B cell (primary cell): ENCODE measurements at regions not wholly inside any gene's neighbourhood (a gene's known extent, or its start where the extent isn't known, plus 50 kb on each side); places are given as distances from the start of the nearest gene placed in this dataset.

Source experiments
- ATAC-seq: fragments of 200-7000 bp; cut with Tn5 transposase; one replicate; pipeline ENCODE4 v1.10.0; 2021; ENCODE audit warnings: low read depth, mild to moderate bottlenecking, moderate number of reproducible peaks, moderate library complexity
- CTCF ChIA-PET: fragments of 350-600 bp; sonication (Branson Sonifier 250); formaldehyde crosslinking; loops from one replicate; lab custom pipeline; 2021; ENCODE audit warnings: antibody characterized with exemption, inconsistent platforms; lab: Charles Lee
- POLR2A ChIA-PET: fragments of 350-600 bp; sonication (Branson Sonifier 250); formaldehyde crosslinking; loops from one replicate; lab custom pipeline; 2021; ENCODE audit warnings: antibody characterized with exemption; lab: Charles Lee
- DNase-seq: peaks from one replicate; pipeline ENCODE4 v3.0.0; 2013
- H2AFZ ChIP-seq: 2 replicates; pipeline ENCODE4 v1.6.1; 2012; ENCODE audit warnings: mild to moderate bottlenecking, low read depth, low read length; ENCODE audit not compliant: insufficient read depth, poor library complexity, severe bottlenecking
- H3K27ac ChIP-seq, 2 donors: 1 replicate in 1 of 2; 2 replicates in 1 of 2; pipeline ENCODE4 v1.5.1; 2012 to 2013; ENCODE audit warnings: low read length in 2 of 2, mild to moderate bottlenecking in 2 of 2, moderate library complexity in 1 of 2
- H3K27me3 ChIP-seq, 4 experiments: fragments of 200-600 bp in 1 of 4; sonication (generic) in 1 of 4; replicated peaks in 1 of 4; 1 replicate in 2 of 4; 2 replicates in 2 of 4; pipeline versions ENCODE4 v1.6.1 to v1.7.0; 2013 to 2016; ENCODE audit warnings: low read length in 3 of 4, mild to moderate bottlenecking in 2 of 4, mixed read lengths in 1 of 4, moderate library complexity in 1 of 4; ENCODE audit not compliant: insufficient read depth in 4 of 4, control insufficient read depth in 3 of 4; ENCODE audit errors: control extremely low read depth in 1 of 4
- H3K36me3 ChIP-seq, 2 experiments: replicated peaks in 1 of 2; 1 replicate in 1 of 2; 2 replicates in 1 of 2; pipeline versions ENCODE4 v1.6.1 to v1.7.1; 2013; ENCODE audit warnings: low read length in 1 of 2; ENCODE audit not compliant: insufficient read depth in 2 of 2, control insufficient read depth in 1 of 2; ENCODE audit errors: control extremely low read depth in 1 of 2, extremely low read depth in 1 of 2
- H3K4me1 ChIP-seq, 2 donors: fragments of 200-600 bp in 1 of 2; sonication (generic) in 1 of 2; 1 replicate in 1 of 2; 2 replicates in 1 of 2; pipeline versions ENCODE4 v1.5.1 to v1.6.1; 2013 to 2017; ENCODE audit warnings: low read length in 2 of 2; ENCODE audit not compliant: control insufficient read depth in 2 of 2, insufficient read depth in 2 of 2
- H3K4me2 ChIP-seq: replicated peaks from 2 replicates; pipeline ENCODE3; 2012; ENCODE audit warnings: mild to moderate bottlenecking, low read depth, low read length; ENCODE audit not compliant: poor library complexity, severe bottlenecking
- H3K4me3 ChIP-seq, 5 experiments: fragments of 200-600 bp in 1 of 5; sonication (generic) in 1 of 5; 1 replicate in 3 of 5; 2 replicates in 2 of 5; pipeline versions ENCODE4 v1.5.1 to v1.7.0; 2011 to 2016; ENCODE audit warnings: low read length in 4 of 5, mild to moderate bottlenecking in 4 of 5, low read depth in 2 of 5, control low read depth in 1 of 5, moderate library complexity in 1 of 5; ENCODE audit not compliant: insufficient read depth in 1 of 5; ENCODE audit errors: control extremely low read depth in 1 of 5, extremely low read depth in 1 of 5
- H3K79me2 ChIP-seq: fragments of 200-600 bp; sonication (generic); one replicate; pipeline ENCODE4 v1.6.0; 2016; ENCODE audit warnings: low read length; ENCODE audit not compliant: control insufficient read depth, insufficient read depth
- H3K9ac ChIP-seq: fragments of 200-600 bp; sonication (generic); 2 replicates; pipeline ENCODE4 v1.6.1; 2017; ENCODE audit warnings: mild to moderate bottlenecking, low read length, moderate library complexity
- H3K9me3 ChIP-seq, 3 donors: one replicate each; pipeline versions ENCODE4 v1.6.1 to v1.7.1; 2013; ENCODE audit warnings: low read length in 2 of 3; ENCODE audit not compliant: control insufficient read depth in 2 of 3, insufficient read depth in 1 of 3; ENCODE audit errors: control extremely low read depth in 1 of 3
- H4K20me1 ChIP-seq: 2 replicates; pipeline ENCODE4 v1.6.0; 2012; ENCODE audit warnings: mild to moderate bottlenecking, low read length; ENCODE audit not compliant: insufficient read depth, control insufficient read depth, poor library complexity, severe bottlenecking
- H3K27ac Mint-ChIP-seq: one replicate; pipeline ENCODE4 v1.8.0; 2021; ENCODE audit warnings: mixed read lengths
- H3K27me3 Mint-ChIP-seq: one replicate; pipeline ENCODE4 v1.8.0; 2021; ENCODE audit warnings: mixed read lengths
- H3K4me1 Mint-ChIP-seq: one replicate; pipeline ENCODE4 v1.8.0; 2021; ENCODE audit warnings: mixed read lengths
- H3K4me3 Mint-ChIP-seq: one replicate; pipeline ENCODE4 v1.8.0; 2021; ENCODE audit warnings: mixed read lengths
- H3K9me3 Mint-ChIP-seq: one replicate; pipeline ENCODE4 v1.8.0; 2022; ENCODE audit warnings: mixed read lengths; ENCODE audit not compliant: insufficient read depth
- EZH2 ChIP-seq: IDR thresholded peaks from 2 replicates; pipeline ENCODE4 v1.6.1; 2012; ENCODE audit warnings: borderline replicate concordance, low read depth, mild to moderate bottlenecking, moderate library complexity, low read length; ENCODE audit not compliant: insufficient read depth, poor library complexity, severe bottlenecking
- WGBS: methylation state at CpG from one replicate; pipeline ENCODE4 v1.1.5; 2013; ENCODE audit warnings: missing lambda C conversion rate; ENCODE audit not compliant: insufficient coverage; 5-methylcytosine and 5-hydroxymethylcytosine counted together
- intact Hi-C: fragments of 100-400 bp; cut with micrococcal nuclease; formaldehyde crosslinking; loops from one replicate; pipeline ENCODE4 v1.10.0; 2022
- TF ChIP-seq, protein P1 (sequence below): fragments of 200-600 bp; IDR thresholded peaks from one replicate; pipeline ENCODE4 v1.8.0; 2022; ENCODE audit warnings: antibody characterized with exemption, mild to moderate bottlenecking

DNA sequence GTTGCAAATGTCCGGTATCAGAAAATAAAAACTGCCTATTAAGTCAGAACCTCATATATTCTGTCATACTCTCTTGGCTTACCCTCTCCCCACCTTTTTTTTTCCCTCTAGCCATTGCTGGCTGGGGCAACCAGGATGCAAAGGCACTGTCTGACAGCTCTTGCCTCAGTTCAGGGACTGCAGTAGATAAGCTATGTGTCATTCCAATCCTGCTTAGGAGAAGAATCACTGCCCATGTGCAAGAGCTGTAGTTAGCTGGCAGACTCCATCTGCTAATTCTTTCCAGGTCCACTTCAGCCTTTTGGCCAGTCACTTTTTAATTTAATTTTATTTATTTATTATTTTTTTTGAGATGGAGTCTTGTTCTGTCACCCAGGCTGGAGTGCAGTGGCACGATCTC is 895.6 kb upstream of the SLC10A2 start:
- no peak overlapping the region for H2AFZ ChIP-seq
- no peak overlapping the region for H3K9ac ChIP-seq
- H3K4me3 Mint-ChIP-seq, result no peak overlapping the region
- CTCF ChIA-PET, result no interaction called here
- no peaks in the 10 kb centered on the region for H3K4me1 ChIP-seq
- no peaks in the 10 kb centered on the region for H3K79me2 ChIP-seq
- H3K27ac Mint-ChIP-seq, result no peak overlapping the region
- ATAC-seq (no peak), DNase-seq (no peak)
- no peaks in the 10 kb centered on the region for H3K36me3 ChIP-seq
- H3K27me3 ChIP-seq, result no peaks in the 10 kb centered on the region
- TF ChIP-seq, protein P1, sequence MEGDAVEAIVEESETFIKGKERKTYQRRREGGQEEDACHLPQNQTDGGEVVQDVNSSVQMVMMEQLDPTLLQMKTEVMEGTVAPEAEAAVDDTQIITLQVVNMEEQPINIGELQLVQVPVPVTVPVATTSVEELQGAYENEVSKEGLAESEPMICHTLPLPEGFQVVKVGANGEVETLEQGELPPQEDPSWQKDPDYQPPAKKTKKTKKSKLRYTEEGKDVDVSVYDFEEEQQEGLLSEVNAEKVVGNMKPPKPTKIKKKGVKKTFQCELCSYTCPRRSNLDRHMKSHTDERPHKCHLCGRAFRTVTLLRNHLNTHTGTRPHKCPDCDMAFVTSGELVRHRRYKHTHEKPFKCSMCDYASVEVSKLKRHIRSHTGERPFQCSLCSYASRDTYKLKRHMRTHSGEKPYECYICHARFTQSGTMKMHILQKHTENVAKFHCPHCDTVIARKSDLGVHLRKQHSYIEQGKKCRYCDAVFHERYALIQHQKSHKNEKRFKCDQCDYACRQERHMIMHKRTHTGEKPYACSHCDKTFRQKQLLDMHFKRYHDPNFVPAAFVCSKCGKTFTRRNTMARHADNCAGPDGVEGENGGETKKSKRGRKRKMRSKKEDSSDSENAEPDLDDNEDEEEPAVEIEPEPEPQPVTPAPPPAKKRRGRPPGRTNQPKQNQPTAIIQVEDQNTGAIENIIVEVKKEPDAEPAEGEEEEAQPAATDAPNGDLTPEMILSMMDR, result no peak
- no peak for TF ChIP-seq EZH2
- no peaks in the 10 kb centered on the region for H4K20me1 ChIP-seq
- H3K4me1 Mint-ChIP-seq, result no peaks in the 10 kb centered on the region
- H3K27me3 Mint-ChIP-seq, result no peaks in the 10 kb centered on the region
- no CpG with 5 or more reads among the region's 2 CpGs for WGBS
- no peaks in the 10 kb centered on the region for H3K9me3 ChIP-seq
- H3K9me3 Mint-ChIP-seq, result no peaks in the 10 kb centered on the region
- no peak overlapping the region for H3K27ac ChIP-seq
- intact Hi-C loops, result no loop called here
- H3K4me2 ChIP-seq, result no peak overlapping the region
- no peak overlapping the region for H3K4me3 ChIP-seq
- POLR2A ChIA-PET, result no interaction called here

DNA sequence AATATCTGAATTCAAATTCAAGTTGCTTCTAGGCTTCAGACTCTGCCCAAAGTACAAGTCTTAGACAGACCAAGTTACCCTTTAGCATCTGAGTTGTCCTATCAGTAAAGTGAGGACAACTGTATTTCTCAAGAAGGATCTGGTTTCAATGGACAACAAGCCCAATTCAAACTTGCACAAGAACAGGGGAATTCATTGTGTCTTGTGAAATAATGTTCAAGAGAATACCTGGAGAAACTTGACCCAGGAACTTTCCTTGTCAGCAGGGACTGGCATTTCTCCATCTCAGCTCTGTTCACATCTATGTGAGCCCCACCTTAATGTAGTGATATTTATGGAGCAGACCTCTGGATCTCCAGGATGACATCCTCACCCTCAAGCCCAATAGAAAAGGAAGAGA is 894.9 kb upstream of the SLC10A2 start:
- Histone ChIP-seq H4K20me1 (no peaks in the 10 kb centered on the region), H2AFZ (no peak overlapping the region), H3K36me3 (no peaks in the 10 kb centered on the region), H3K4me2 (no peak overlapping the region), H3K27me3 (no peaks in the 10 kb centered on the region), H3K27ac (no peak overlapping the region), H3K9ac (no peak overlapping the region), H3K4me1 (no peaks in the 10 kb centered on the region), H3K79me2 (no peaks in the 10 kb centered on the region), H3K4me3 (no peak overlapping the region), H3K9me3 (no peaks in the 10 kb centered on the region)
- ChIA-PET CTCF (no interaction called here), POLR2A (no interaction called here)
- ATAC-seq (no peak), DNase-seq (no peak)
- intact Hi-C loops, result no loop called here
- no peak for TF ChIP-seq EZH2
- TF ChIP-seq, protein P1, result no peak
- H3K4me3 Mint-ChIP-seq, result no peak overlapping the region
- no peaks in the 10 kb centered on the region for H3K4me1 Mint-ChIP-seq
- H3K27ac Mint-ChIP-seq, result no peak overlapping the region
- H3K9me3 Mint-ChIP-seq, result no peaks in the 10 kb centered on the region
- no peaks in the 10 kb centered on the region for H3K27me3 Mint-ChIP-seq
